ENCODE measurements at regions not wholly inside any gene's neighbourhood (a gene's known extent, or its start where the extent isn't known, plus 50 kb on each side); places are given as distances from the start of the nearest gene placed in this dataset.

- H3K27me3 Mint-ChIP-seq (ENCODE audit: insufficient read depth, low read depth, poor library complexity) = no peaks in the 10 kb centered on the region
These were observed 324.9 kb upstream of the TGFBR2 start for GRCh38 chr3:30281526-30281925.

GRCh38 chr3:30282154-30282696, 324.2 kb upstream of the TGFBR2 start:
- Histone ChIP-seq H4K20me1 (replicated peaks; ENCODE audit: insufficient read depth) (no peaks in the 10 kb centered on the region), H3K79me2 (replicated peaks; ENCODE audit: insufficient read depth) (no peaks in the 10 kb centered on the region), H3K36me3 (ENCODE audit: insufficient read depth) (no peaks in the 10 kb centered on the region), H3K27ac (ENCODE audit: low read depth) (no peak overlapping the region; the same call in 1 of the 2 replicates), H3K9me2 (ENCODE audit: insufficient read depth) (no peaks in the 10 kb centered on the region), H3K4me2 (0 out of 2 replicates have a peak overlapping the region, but pooled peaks have one; percentile 16), H3K4me3 (no peak overlapping the region), H3K4me1 (ENCODE audit: insufficient read depth) (peaks cover 7% of the 10 kb centered on the region), H3K27me3 (ENCODE audit: insufficient read depth) (no peaks in the 10 kb centered on the region), H3F3A (replicated peaks; ENCODE audit: low read depth) (no peaks in the 10 kb centered on the region), H2AFZ (no peak overlapping the region)
- no peaks in the 10 kb centered on the region for H3K27me3 Mint-ChIP-seq (ENCODE audit: insufficient read depth, low read depth, poor library complexity)
- H3K36me3 Mint-ChIP-seq (ENCODE audit: low read depth) = peaks cover 33% of the 10 kb centered on the region; the same call in 2 of the 3 replicates
- H3K27ac Mint-ChIP-seq = peak overlapping the region; percentile 72; the same call in 1 of the 2 replicates
- TF ChIP-seq JUNB (IDR thresholded peaks at IDR 0.05; ENCODE audit: unreplicated experiment) = no peak
- no peak for TF ChIP-seq EZH2 (IDR thresholded peaks at IDR 0.05; ENCODE audit: low read depth, unreplicated experiment)
- TF ChIP-seq NANOG (IDR thresholded peaks at IDR 0.05; ENCODE audit: borderline replicate concordance) = peak; percentile 38; the same call in 1 of the 2 replicates
- H3K4me3 Mint-ChIP-seq = no peak overlapping the region
- peak; percentile 77 for ATAC-seq
- H3K4me1 Mint-ChIP-seq = peaks cover 15% of the 10 kb centered on the region; the same call in 2 of the 3 replicates
- DNase-seq (ENCODE audit: low spot score) = peak; percentile 76
- H3K9me3 Mint-ChIP-seq = peaks cover 33% of the 10 kb centered on the region

More at GRCh38 chr3:30281526-30281925, 324.9 kb upstream of the TGFBR2 start:
- Mint-ChIP-seq H3K4me3 (no peak overlapping the region), H3K36me3 (ENCODE audit: low read depth) (peaks cover 37% of the 10 kb centered on the region; the same call in 2 of the 3 replicates), H3K4me1 (peaks cover 15% of the 10 kb centered on the region; the same call in 2 of the 3 replicates), H3K9me3 (peaks cover 38% of the 10 kb centered on the region), H3K27ac (no peak overlapping the region)
- no peaks in the 10 kb centered on the region for H3F3A ChIP-seq (replicated peaks; ENCODE audit: low read depth)
- no peak overlapping the region for H3K27ac ChIP-seq (ENCODE audit: low read depth)
- peaks cover 3% of the 10 kb centered on the region; the same call in 1 of the 2 replicates for H3K36me3 ChIP-seq (ENCODE audit: insufficient read depth)
- H3K9me2 ChIP-seq (ENCODE audit: insufficient read depth) = no peaks in the 10 kb centered on the region
- H3K4me3 ChIP-seq = no peak overlapping the region
- DNase-seq (ENCODE audit: low spot score) (no peak), ATAC-seq (no peak)
- TF ChIP-seq EZH2 (IDR thresholded peaks at IDR 0.05; ENCODE audit: low read depth, unreplicated experiment) (no peak), NANOG (IDR thresholded peaks at IDR 0.05; ENCODE audit: borderline replicate concordance) (no peak), POLR2AphosphoS5 (IDR thresholded peaks at IDR 0.05; ENCODE audit: low read depth) (no peak), ZNF114 (CRISPR knock-in tag; IDR thresholded peaks at IDR 0.05) (no peak), ETS1 (IDR thresholded peaks at IDR 0.05) (no peak), ZNF331 (CRISPR knock-in tag; IDR thresholded peaks at IDR 0.05; ENCODE audit: low read depth) (no peak), JUNB (IDR thresholded peaks at IDR 0.05; ENCODE audit: unreplicated experiment) (no peak), CTCF (conservative IDR thresholded peaks at IDR 0.05; ENCODE audit: low read depth in 2 of 2) (no peak), STAT1 (IDR thresholded peaks at IDR 0.05; ENCODE audit: unreplicated experiment) (no peak)
- H2AFZ ChIP-seq = no peak overlapping the region
- H4K20me1 ChIP-seq (replicated peaks; ENCODE audit: insufficient read depth) = no peaks in the 10 kb centered on the region
- H3K79me2 ChIP-seq (replicated peaks; ENCODE audit: insufficient read depth) = no peaks in the 10 kb centered on the region
- H3K4me2 ChIP-seq = no peak overlapping the region
- no peaks in the 10 kb centered on the region for H3K27me3 ChIP-seq (ENCODE audit: insufficient read depth)
- peaks cover 7% of the 10 kb centered on the region for H3K4me1 ChIP-seq (ENCODE audit: insufficient read depth)

All from GM23338 (cell line).